Activated naive CD8-positive, alpha-beta T cell treated with anti-CD3 and anti-CD28 coated beads, Interleukin-2, amount 50 U/mL, for 24 hours (primary cell): ENCODE measurements at regions not wholly inside any gene's neighbourhood (a gene's known extent, or its start where the extent isn't known, plus 50 kb on each side); places are given as distances from the start of the nearest gene placed in this dataset.

Source experiments
- ATAC-seq: fragments of 150-1000 bp; cut with Tn5 transposase; one replicate; pipeline ENCODE4 v1.10.0; 2021
- DNase-seq: peaks from one replicate; pipeline ENCODE4 v3.0.0; 2021
- H3K27ac Mint-ChIP-seq: one replicate; pipeline ENCODE4 v1.8.0; 2021; ENCODE audit warnings: mild to moderate bottlenecking, mixed read lengths
- H3K27me3 Mint-ChIP-seq: one replicate; pipeline ENCODE4 v1.8.0; 2021; ENCODE audit warnings: mixed read lengths
- H3K36me3 Mint-ChIP-seq: one replicate; pipeline ENCODE4 v1.8.0; 2021; ENCODE audit warnings: low read depth, mixed read lengths
- H3K4me1 Mint-ChIP-seq: one replicate; pipeline ENCODE4 v1.8.0; 2021; ENCODE audit warnings: mixed read lengths
- H3K4me3 Mint-ChIP-seq: one replicate; pipeline ENCODE4 v1.8.0; 2021; ENCODE audit warnings: mild to moderate bottlenecking, moderate library complexity, mixed read lengths
- H3K9me3 Mint-ChIP-seq: one replicate; pipeline ENCODE4 v1.8.0; 2021; ENCODE audit warnings: mixed read lengths

GRCh38 chr13:81658598-81659370, 1317.9 kb upstream of the SPRY2 start:
- Mint-ChIP-seq H3K4me1 (no peaks in the 10 kb centered on the region), H3K9me3 (peaks cover 22% of the 10 kb centered on the region), H3K4me3 (no peak overlapping the region), H3K27me3 (no peaks in the 10 kb centered on the region), H3K27ac (no peak overlapping the region), H3K36me3 (no peaks in the 10 kb centered on the region)
- no peak for ATAC-seq
- no peak for DNase-seq

DNA sequence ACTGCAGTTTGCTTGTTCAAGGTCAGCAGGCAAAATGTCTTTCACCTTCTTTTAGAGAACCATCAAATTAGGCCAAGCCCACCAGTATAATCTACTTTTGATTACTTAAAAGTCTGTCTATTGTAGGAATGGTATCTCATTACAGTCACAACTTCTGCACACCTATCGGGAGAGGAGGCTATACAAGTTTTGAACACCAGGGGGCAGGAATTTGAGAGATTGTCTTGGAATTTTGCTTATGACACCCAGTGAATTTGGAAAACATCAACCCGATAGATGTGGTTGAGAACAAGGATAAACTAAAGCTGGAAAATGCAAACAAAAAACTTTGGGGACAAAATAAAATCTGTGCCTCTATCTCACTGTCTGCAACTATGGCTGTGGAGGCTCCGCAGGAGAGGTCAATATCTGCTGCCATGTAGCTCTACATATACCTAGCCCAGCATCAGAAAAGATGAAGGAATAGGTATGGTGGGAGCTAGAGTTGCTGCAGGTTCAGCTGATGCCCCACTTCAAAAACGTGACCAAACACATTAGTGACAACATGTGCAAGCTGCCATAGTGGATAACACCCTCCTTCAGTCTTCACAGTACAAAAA, 1299.2 kb upstream of the SPRY2 start:
- H3K9me3 Mint-ChIP-seq: peaks cover 7% of the 10 kb centered on the region

DNA sequence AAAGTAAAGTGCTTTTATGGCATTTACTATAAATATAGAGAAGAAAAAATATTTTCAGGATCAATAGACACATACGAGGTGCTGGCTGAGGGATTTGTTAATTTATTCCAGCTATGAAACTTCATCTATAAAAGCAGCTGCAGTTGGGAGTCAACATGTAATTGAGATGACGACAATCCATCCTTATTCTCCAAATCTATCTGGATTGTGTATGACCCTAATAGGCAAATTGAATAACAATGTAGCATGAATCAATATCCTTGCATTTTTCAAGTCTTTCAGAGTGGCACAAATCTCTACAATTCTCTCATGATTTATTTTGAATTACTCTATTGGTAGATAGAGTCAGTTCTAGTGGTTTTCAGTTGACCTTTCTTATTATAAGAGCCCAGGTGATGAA, 1296.5 kb upstream of the SPRY2 start:
- H3K4me1 Mint-ChIP-seq: no peaks in the 10 kb centered on the region
- no peak for DNase-seq
- no peaks in the 10 kb centered on the region for H3K36me3 Mint-ChIP-seq
- no peaks in the 10 kb centered on the region for H3K27me3 Mint-ChIP-seq
- H3K9me3 Mint-ChIP-seq: peaks cover 5% of the 10 kb centered on the region
- ATAC-seq: no peak
- no peak overlapping the region for H3K4me3 Mint-ChIP-seq
- H3K27ac Mint-ChIP-seq: no peak overlapping the region

More for the DNA sequence above, 1299.2 kb upstream of the SPRY2 start:
- ATAC-seq (no peak), DNase-seq (no peak)
- H3K27me3 Mint-ChIP-seq: no peaks in the 10 kb centered on the region
- no peak overlapping the region for H3K4me3 Mint-ChIP-seq
- no peaks in the 10 kb centered on the region for H3K4me1 Mint-ChIP-seq
- H3K36me3 Mint-ChIP-seq: no peaks in the 10 kb centered on the region
- H3K27ac Mint-ChIP-seq: no peak overlapping the region

DNA sequence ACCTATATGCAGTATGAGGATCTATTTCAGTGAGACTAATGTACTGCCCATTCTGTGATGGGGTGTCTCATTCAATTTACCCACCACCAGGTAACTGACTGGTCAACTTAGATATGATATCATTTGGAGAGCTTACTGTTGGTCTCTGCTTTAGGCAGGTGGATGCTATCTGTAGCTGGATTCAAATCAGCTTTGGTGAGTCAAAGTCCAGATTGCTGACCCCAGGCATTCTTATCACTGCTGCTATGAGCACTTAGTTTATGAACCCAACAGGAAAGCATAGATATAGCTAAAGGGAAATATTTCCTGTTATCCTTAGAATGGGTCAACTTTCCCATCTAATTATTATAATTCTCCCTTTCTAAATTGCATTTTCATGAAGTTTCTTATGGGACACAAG, 1295.2 kb upstream of the SPRY2 start:
- no peak overlapping the region for H3K4me3 Mint-ChIP-seq
- H3K4me1 Mint-ChIP-seq: no peaks in the 10 kb centered on the region
- H3K27ac Mint-ChIP-seq: no peak overlapping the region
- H3K9me3 Mint-ChIP-seq: no peaks in the 10 kb centered on the region
- no peaks in the 10 kb centered on the region for H3K36me3 Mint-ChIP-seq
- DNase-seq: no peak
- ATAC-seq: no peak
- H3K27me3 Mint-ChIP-seq: no peaks in the 10 kb centered on the region

GRCh38 chr13:81615031-81615430, 1274.1 kb upstream of the SPRY2 start:
- H3K4me3 Mint-ChIP-seq: no peak overlapping the region
- no peaks in the 10 kb centered on the region for H3K4me1 Mint-ChIP-seq
- no peak overlapping the region for H3K27ac Mint-ChIP-seq
- DNase-seq: no peak
- H3K36me3 Mint-ChIP-seq: no peaks in the 10 kb centered on the region
- H3K27me3 Mint-ChIP-seq: no peaks in the 10 kb centered on the region
- H3K9me3 Mint-ChIP-seq: peaks cover 18% of the 10 kb centered on the region
- no peak for ATAC-seq

- Mint-ChIP-seq H3K4me3 (no peak overlapping the region), H3K27me3 (no peaks in the 10 kb centered on the region), H3K9me3 (peaks cover 17% of the 10 kb centered on the region), H3K27ac (no peak overlapping the region), H3K36me3 (no peaks in the 10 kb centered on the region), H3K4me1 (no peaks in the 10 kb centered on the region)
- ATAC-seq: no peak
- no peak for DNase-seq
Observed at GRCh38 chr13:81610644-81611043, 1269.7 kb upstream of the SPRY2 start.

- peaks cover 11% of the 10 kb centered on the region for H3K9me3 Mint-ChIP-seq
- H3K27ac Mint-ChIP-seq: no peak overlapping the region
- no peaks in the 10 kb centered on the region for H3K36me3 Mint-ChIP-seq
- no peak for DNase-seq
- no peaks in the 10 kb centered on the region for H3K4me1 Mint-ChIP-seq
- H3K27me3 Mint-ChIP-seq: no peaks in the 10 kb centered on the region
- ATAC-seq: no peak
- no peak overlapping the region for H3K4me3 Mint-ChIP-seq
Observed at GRCh38 chr13:81609335-81609734, 1268.4 kb upstream of the SPRY2 start.

GRCh38 chr13:81606074-81606473, 1265.1 kb upstream of the SPRY2 start:
- no peaks in the 10 kb centered on the region for H3K27me3 Mint-ChIP-seq
- ATAC-seq (no peak), DNase-seq (no peak)
- H3K9me3 Mint-ChIP-seq: peaks cover 11% of the 10 kb centered on the region
- H3K36me3 Mint-ChIP-seq: no peaks in the 10 kb centered on the region
- H3K4me1 Mint-ChIP-seq: no peaks in the 10 kb centered on the region
- H3K4me3 Mint-ChIP-seq: no peak overlapping the region
- H3K27ac Mint-ChIP-seq: no peak overlapping the region

DNA sequence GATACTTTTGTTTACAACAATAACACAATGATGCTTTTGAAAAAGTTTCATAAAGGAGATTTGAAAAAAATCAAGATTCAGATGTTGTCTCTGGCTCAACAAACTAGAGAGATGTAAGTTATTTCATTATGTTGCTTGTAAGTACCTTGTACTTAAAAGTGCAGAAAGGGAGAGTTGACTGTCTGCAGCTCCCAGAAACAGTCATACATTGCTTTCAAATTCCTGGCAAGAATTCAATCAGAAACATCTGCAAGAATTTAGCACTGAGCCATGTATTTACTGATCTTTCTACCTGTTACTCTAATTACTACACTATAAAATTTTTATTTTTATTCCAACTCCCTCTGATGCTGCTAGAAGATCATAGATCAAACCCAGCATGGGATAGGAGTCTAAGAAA, 1261.3 kb upstream of the SPRY2 start:
- Mint-ChIP-seq H3K4me1 (no peaks in the 10 kb centered on the region), H3K27me3 (no peaks in the 10 kb centered on the region), H3K9me3 (peaks cover 15% of the 10 kb centered on the region), H3K27ac (no peak overlapping the region), H3K36me3 (no peaks in the 10 kb centered on the region), H3K4me3 (no peak overlapping the region)
- ATAC-seq (no peak), DNase-seq (no peak)

GRCh38 chr13:81597101-81597500, 1256.2 kb upstream of the SPRY2 start:
- ATAC-seq (no peak), DNase-seq (no peak)
- Mint-ChIP-seq H3K4me3 (no peak overlapping the region), H3K4me1 (no peaks in the 10 kb centered on the region), H3K9me3 (peaks cover 15% of the 10 kb centered on the region), H3K27ac (no peak overlapping the region), H3K27me3 (no peaks in the 10 kb centered on the region), H3K36me3 (no peaks in the 10 kb centered on the region)

- H3K27me3 Mint-ChIP-seq: no peaks in the 10 kb centered on the region
- no peak overlapping the region for H3K27ac Mint-ChIP-seq
- H3K9me3 Mint-ChIP-seq: peaks cover 10% of the 10 kb centered on the region
- ATAC-seq (no peak), DNase-seq (no peak)
- no peaks in the 10 kb centered on the region for H3K4me1 Mint-ChIP-seq
- no peaks in the 10 kb centered on the region for H3K36me3 Mint-ChIP-seq
- H3K4me3 Mint-ChIP-seq: no peak overlapping the region
Observed at GRCh38 chr13:81596224-81596753, 1255.4 kb upstream of the SPRY2 start.

DNA sequence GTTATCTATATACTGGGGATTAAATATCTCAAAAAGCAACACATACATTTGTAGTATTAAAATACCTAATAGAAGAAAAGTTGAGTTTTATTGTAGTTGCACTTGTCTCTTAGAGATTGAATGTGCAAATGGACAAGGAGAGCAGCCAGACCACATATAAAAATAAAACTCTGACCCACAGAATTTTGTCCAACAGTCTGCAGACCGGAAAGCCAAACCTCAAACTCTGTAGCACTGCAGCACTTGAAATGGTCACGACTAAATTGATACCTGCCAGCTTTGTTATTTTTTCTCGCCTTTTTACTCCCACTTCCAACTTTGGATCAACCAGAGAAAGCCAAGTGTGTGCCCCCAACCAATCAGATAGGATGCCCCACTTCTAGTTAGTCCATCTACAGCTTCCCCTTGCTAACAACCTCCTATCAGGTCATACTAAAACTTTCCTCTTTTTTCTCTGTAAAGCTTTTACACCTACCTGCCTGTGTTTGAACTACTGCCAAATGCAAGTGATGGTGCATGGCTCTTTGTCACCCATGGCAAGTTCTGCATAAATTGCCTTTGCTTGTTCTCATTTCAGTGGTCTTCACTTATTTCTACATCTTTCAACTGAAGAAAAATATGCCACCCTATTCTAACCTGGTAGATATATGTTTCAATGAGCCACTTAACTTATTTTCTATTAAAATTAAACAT, 1250.7 kb upstream of the SPRY2 start:
- Mint-ChIP-seq H3K9me3 (no peaks in the 10 kb centered on the region), H3K4me3 (no peak overlapping the region), H3K36me3 (no peaks in the 10 kb centered on the region), H3K4me1 (no peaks in the 10 kb centered on the region), H3K27ac (no peak overlapping the region), H3K27me3 (no peaks in the 10 kb centered on the region)
- ATAC-seq (no peak), DNase-seq (no peak)

DNA sequence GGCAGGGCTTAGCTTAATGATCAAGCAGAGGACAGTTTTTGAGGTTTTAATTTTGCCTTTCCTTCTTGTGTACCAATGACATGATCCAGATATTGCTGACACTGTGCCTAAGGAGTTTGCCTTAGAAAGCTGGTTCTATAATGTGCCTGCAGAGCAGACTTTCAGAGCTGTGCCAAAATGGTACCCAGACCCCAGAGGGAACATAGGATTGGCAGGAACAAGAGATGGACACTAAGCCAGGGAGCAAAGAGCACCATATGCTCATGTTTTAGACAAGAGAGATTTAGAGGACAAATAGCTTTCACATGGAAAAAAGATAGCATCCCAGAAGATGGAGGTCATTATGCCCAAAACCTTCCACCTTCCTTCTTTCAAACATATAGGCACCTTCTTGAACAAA, 1241.5 kb upstream of the SPRY2 start:
- no peak for ATAC-seq
- H3K4me1 Mint-ChIP-seq: no peaks in the 10 kb centered on the region
- no peaks in the 10 kb centered on the region for H3K36me3 Mint-ChIP-seq
- no peak overlapping the region for H3K4me3 Mint-ChIP-seq
- no peak for DNase-seq
- no peaks in the 10 kb centered on the region for H3K27me3 Mint-ChIP-seq
- H3K27ac Mint-ChIP-seq: no peak overlapping the region
- H3K9me3 Mint-ChIP-seq: peaks cover 11% of the 10 kb centered on the region

DNA sequence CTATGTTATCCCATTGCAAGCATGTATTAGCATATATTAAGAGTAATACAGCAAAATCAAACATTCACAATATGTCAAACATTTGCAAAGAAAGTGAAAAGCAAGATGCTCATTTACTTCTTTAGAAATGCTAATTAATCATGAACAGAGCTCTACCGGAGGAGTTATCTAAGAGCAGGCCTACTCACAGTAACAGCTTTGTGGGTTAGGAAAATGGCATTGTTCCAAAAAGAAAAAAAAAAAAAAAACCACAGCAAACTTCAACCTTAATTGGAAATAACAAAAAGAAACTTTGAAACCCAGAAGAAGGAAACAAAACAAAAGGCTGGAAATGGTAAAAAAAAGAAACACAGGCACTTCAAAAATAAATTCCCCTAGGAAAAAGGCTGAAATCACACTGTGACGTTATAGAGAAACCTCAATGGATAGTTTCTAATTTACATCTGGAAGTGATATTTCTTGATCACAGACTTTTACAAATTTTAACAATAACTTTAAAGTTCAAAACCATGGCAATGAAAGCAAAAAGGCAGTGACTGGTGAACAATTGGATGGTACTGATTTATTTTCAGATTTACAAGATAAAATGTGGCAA, 1236.8 kb upstream of the SPRY2 start:
- Mint-ChIP-seq H3K9me3 (peaks cover 4% of the 10 kb centered on the region), H3K4me1 (no peaks in the 10 kb centered on the region), H3K4me3 (no peak overlapping the region), H3K27me3 (no peaks in the 10 kb centered on the region), H3K36me3 (no peaks in the 10 kb centered on the region), H3K27ac (no peak overlapping the region)
- no peak for DNase-seq
- ATAC-seq: no peak

DNA sequence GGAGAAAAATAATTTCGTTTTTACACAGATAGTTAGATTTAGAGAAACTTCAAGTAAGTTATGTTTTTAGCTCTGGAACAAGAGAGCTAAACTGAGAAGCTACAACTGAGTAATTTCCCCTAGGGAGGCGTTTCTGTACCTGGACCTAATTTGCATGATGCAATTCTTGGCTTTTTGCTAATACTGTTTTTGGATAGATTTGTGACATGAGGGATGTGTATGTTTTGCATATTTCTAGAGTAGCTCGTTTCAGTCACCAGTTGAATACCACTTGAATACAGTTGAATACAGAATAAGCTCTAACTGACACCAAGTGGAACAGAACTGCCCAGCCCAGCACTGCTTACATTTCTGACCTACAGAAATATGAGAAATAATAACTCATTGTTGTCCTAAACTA, 1227.9 kb upstream of the SPRY2 start:
- DNase-seq (no peak), ATAC-seq (no peak)
- Mint-ChIP-seq H3K27me3 (no peaks in the 10 kb centered on the region), H3K4me3 (no peak overlapping the region), H3K9me3 (peaks cover 15% of the 10 kb centered on the region), H3K4me1 (no peaks in the 10 kb centered on the region), H3K27ac (no peak overlapping the region), H3K36me3 (no peaks in the 10 kb centered on the region)
